Left renal cortex interstitium (tissue), 4 donors: ENCODE measurements at regions not wholly inside any gene's neighbourhood (a gene's known extent, or its start where the extent isn't known, plus 50 kb on each side); places are given as distances from the start of the nearest gene placed in this dataset.

Experiments used
- DNase-seq, 4 donors: peaks; one replicate each; pipeline ENCODE4 v3.0.0-alpha.2; 2013; ENCODE audit warnings: low read depth in 4 of 4, low spot score in 2 of 4, missing footprints in 1 of 4

DNA sequence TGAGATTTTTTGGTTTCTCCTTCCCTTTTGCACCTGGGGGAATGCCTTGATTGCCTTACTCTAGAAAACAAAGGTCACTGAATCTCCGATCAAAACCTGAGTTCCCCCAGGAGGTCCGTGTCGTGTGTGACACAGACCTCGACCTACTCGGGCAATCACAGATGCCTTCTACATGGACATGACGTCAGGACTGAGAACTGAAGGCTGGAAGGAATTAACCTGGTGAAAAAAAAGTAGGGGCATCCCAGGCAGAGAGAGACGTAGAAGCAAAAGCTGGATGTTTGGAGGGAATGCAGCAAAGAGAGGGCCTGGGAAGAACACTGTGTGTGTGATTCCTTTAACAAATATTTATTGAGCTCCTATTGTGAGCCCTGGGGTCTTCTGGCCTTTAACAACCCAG, 178.0 kb downstream of the PRDM2 start:
- no peak for DNase-seq

DNA sequence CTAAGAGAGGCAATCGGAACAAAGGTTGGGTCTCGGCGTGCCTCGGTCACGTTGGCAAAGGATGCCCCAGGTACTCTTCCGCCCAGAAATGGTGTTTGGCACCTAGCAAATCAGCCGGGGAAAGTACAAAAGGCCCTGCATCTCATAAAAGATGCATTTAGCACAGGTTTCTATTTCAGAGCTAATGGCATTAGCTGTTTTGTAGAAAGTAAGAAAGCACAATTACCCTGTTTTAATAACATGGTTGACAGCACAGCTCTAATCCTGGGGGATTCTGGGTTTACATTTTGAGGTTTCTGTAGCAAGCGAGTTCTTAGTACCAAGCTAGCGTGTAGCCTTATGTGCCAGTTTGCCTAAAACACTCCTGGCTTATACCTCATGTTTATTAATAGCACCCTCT, 178.5 kb downstream of the PRDM2 start:
- DNase-seq: no peak

DNA sequence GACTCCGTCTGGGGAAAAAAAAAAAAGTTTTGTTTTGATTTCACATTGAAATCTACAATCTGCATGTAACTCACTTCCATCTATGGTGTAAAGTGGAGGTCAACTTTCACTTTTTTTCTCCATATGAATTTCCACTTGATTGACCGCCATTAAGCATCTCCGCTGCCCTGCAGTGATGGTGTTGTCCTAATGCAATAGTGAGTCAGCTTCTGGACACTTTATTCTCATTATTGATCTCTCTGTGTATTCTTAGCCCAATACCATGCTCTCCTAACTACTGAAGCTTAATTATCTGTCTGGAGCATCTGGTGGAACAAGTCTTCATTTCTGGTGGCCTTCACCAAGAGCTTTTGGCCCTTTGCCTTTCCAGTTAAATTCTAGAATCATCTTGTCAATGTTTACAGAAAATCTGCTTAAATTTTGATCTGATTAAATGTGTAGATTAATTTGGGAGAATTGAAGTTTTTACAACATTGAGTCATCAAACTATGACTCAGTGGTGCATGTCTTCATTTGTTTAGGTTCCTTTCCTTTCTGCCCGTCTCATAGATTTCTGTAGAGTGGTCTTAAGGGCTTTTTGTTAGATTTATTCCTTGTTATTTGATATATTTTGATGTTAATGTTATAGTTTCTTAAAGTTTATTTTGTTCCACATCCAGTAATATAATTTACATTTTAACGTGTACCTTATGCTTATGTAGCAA, 181.5 kb downstream of the PRDM2 start:
- DNase-seq: no peak

DNA sequence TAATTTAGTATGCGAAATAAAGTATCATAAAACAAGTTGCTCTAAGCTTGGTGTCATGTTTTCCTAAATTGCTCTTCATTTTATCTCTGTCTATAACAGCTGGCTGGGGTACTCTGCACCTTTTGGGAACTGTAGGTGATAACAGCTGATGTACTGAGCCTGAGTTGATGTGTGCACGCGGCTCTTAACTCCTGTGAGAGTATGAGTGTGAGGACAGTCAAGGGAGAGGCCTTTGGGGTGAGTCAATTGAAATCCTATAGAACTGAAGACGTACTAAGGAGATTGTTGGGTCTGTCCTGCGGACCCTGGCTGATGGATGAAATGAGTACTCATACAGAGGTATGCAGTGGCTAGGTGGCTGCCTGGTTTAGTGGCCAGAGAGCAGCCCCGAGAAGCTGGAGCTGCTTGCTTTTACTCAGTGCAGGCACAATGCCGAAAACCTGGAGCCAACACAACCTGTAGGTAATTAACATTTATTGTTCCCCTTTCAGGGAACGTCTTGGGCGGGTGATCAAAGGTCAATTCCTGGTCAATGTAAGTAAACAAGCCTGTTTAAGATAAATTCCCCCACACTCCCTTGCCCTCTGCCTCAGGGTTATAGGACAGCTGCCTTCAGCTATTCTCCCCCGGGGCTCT, 188.5 kb downstream of the PRDM2 start:
- DNase-seq: no peak

DNA sequence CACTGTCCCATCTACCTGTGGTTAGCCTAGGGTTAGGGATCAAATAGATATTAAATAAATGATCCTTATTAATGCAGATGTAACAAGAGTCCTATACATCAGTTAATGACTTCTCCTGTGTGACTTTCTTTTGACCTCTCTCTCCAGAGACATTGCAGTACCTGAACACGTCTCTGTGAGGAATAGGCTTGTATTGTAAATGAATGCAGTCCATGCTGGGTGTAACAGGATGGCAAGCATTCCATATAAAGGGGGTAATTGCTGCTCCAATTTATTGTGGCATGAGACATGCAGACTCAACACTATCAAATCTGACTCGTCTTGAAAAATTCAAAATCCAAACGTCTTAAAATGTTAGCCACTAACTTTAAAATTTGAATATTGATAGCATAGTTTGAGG, 189.5 kb downstream of the PRDM2 start:
- no peak for DNase-seq

DNA sequence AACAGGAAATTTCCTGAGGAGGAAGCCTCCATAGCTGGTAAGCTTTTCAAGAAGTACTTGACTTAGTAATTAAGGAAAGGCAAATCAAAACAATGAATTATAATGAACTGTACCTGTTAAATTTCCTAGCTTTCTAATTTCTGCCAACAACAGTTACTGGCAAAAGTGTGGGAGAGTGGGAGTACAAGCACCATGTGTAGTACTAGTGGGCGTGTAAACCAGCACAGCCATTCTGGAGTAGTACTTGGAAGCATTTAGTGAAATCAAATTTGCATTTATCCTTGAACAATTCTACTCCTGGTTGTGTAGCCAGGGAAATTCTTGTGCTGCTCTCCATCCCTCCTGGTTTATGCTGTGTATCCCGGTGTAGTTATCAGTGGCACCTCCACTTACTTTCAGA, 190.8 kb downstream of the PRDM2 start:
- no peak for DNase-seq

DNA sequence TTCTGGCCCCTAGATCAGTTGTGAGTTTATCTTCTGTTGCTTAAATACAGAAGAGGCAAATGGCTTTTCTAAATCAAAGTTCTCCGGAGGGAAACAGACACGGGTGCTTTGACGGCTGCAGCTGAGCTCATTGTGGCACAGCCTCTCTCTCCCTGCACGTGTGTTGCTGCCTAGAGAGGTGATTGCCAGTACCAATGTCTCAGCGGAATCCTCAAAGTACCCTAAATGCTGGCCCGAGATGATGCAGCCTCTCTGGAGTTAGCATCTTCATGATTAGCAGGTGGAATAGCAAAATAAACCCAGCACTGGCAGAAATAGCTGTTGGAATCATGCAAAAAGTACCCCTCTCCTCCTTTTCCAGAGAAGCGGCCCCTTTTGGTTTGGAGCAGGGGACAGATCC, 192.2 kb downstream of the PRDM2 start:
- no peak for DNase-seq

DNA sequence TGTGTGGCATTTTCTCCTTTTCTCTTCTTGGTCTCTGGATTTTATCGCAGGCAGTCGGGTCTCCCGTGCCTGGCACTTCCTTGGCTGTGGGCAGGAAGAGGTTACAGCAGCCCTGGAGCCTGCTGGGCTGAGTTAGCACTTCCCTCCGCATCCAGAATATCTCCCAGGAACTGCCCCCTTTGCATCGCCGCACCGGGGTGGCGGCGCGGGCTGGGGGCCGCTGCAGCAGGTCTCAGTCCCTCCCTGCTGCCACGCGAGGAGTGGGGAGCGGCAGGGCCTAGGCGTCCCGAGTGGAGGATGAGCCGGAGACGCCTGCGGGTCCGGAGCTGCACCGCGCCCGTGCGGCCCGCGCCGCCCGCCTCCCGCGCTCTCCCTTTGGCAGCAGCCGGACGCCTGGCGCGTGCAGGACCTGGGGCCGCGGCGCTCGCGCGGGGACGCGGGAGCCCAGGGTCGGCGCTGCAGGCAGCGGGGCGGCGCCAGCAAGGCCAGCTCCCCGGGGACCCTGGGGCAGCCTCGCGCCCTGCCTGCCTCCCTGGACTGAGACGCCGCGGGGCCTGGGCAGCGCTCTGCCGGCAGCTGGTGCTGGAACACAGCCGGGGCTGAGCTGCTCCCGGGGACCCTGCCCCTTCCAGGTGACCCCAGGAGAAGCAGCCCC, 192.8 kb downstream of the PRDM2 start:
- no peak for DNase-seq

DNA sequence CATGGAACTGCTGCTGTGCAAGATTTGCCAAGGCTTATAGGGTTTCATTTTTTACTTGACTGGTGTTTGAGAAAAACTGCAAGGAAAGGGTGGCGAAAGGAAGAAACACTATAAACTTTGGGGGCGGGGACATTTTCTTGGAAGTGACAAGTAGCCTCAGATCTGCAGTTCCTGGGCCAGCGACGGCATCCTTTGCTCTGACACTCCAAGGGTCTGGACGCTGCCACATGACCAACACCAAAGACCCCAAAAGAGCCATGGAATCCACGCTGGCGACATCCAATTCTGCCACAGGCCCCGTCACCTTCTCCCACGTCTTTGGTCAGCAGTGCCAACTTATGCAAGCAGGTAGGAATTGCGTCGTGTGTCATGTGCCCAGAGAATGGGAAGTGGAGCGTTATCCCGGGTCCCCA, 193.4 kb downstream of the PRDM2 start:
- DNase-seq: no peak

DNA sequence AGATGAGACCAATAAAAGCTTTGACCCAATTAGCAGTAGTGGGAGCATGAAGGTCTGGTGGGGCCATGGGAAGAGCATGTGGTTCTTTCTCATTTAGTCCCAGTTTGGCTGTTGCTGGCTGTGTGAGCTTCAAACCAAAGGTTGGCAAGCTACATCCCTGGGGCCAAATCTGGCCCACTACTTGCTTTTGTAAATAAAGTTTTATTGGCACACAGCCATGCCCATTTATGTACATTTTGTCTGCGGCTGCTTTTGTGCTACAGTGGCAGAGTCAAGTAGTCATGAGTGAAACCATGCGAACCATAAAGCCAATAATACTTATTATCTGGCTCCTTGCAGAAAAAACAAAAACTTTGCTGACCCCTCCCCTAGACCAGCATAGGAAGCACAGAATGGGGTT, 196.9 kb downstream of the PRDM2 start:
- DNase-seq: no peak

DNA sequence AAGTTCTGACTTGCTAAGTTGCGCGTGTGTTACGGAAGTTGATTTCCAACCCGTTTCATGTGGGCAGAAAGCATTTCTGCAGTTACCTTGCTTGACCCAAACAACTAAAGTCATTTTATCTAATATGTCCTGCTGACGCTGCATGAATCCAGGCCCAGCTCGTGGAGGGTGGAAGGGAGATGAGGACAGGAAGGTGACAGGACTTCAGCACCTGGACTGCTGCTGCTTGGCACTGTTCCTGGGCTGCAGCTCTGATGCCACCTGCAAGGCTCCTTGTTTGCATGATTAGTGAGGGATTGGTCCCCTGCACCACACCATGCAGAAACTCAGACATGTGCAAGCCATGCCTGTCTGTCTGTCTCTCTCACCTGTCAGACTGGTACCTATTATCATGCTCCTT, 198.4 kb downstream of the PRDM2 start:
- DNase-seq: no peak

DNA sequence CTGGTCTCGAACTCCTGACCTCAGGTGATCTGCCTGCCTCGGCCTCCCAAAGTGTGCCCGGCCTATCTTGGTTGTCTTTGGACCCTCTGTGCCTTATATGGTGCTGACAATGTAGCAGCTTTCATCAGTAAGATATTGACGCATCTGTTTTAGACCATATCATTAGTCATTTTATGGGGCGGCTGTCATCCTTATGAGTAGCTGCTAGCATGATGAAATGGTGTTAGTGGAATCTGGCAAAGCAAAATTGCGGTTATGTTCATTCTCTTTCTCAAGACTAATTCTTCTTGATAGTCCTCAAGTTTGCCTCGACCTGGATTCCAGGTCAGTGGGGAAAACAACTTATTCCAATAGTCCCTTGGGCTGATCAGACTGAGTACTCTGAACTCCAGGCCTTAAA, 199.9 kb downstream of the PRDM2 start:
- no peak for DNase-seq

DNA sequence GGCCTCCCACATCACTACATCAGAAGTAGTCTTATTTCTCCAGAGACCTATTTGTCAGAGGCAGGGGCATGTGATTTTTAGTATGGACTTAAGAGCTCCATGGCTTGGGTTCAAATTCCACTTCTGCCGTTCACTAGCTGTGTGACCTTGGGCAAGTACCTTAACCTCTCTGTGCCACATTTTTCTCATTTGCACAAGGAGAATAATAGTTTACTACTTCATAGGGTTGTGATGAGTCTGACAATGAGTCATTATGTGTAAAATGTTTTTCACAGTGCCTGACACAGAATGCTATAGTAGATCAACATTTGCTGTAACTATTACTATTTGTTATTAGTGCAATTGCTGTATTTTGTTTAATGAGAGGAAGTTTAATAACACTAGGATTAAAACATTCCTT, 200.6 kb downstream of the PRDM2 start:
- no peak for DNase-seq

DNA sequence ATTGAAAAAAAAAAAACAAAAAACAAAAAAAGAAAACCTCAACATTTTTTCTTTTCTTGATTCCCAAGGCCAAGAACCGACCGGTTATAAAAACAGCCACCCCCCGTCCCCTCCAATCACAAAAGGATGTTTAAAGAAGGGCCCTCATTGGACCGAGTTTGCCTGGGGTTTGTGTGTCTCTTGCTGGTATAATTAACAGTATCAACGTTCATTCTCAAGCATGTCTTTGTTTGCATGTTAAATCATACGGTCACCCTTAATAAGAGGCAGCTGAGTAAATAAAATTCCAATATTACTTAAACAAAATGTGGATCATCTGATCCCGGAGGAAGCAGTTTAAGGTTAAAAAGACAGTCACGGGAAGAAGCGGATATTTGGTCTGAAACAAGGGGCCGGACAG, 201.1 kb downstream of the PRDM2 start:
- no peak for DNase-seq

DNA sequence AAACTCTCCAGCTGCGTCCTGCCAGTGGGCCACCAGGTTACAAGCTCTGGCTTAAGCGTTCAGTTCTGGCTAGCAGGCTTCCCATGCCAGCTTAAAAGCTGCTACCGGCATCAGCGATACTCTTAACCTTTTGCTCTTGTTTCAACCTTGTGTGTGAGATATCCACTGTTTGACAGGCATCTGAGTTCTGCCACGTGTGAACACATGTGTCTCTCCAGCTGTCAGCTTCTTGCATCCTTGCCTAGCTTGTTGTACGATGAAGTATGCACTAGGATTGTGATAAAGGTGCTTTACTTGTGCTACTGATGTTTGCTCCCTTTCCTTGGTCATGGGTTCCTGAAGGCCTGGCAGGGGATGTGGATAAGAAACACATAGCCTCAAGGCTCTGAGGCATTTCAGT, 201.6 kb downstream of the PRDM2 start:
- no peak for DNase-seq

DNA sequence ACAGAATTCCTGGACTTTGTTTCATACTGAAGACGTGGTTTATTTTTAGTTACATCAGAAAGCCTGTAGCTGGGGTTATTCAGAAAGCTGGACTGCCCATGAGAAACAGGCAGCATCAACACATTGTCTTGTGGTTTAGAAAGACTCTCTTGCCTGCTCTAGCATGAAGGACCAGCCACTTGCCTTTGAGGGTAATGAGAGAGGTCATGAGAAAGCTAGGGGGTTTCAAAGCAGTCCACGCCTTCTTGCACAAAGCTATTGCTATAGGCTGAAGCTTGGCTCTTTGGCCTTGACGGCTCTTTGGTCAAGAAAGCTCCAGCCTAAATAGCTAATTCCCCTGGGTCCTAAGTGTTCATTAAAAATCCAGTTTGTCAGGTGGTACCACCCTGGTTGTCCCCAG, 208.1 kb downstream of the PRDM2 start:
- no peak for DNase-seq

DNA sequence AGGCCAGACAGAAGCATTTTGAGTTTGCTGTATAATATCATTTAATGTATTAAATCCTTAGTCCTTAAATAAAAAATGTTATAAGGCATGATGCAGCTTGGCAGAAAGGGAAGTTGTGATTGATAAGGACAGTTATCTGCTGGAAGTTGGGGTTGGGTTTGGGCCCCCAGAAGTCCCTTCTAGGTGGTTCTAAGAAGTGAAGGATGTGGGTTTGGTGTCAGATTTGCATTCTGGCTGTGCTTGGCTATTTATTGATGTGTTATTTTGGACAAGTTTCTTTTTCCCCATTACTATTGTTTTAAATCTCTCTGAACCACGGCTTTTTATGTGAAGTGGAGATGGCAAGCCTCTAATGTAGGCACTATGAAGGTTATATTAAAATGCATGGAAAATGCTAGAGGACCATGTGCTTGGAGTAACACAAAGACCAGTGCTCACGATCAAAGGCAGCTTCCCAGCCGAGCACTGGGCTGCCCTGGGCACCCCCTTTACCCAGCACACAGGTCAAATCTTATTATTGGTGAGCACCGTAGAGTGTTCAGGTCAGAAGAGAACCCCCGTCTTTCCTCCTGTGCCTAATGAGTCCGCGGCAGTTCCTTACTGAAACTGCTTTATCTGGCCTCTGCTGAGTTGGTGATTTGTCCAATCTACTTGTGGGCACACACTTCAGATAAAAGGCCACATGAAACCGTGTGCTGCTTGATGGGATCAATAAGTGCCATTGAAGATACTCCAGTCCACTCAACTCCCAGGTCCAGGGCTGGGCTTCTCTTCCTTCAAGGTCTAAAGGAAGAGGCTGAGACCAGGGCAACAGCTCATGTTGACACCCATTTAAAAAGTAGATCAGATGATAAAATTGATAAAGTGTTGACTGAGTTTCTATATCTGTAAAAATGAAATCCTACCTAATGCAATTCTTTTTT, 212.0 kb downstream of the PRDM2 start:
- no peak for DNase-seq

DNA sequence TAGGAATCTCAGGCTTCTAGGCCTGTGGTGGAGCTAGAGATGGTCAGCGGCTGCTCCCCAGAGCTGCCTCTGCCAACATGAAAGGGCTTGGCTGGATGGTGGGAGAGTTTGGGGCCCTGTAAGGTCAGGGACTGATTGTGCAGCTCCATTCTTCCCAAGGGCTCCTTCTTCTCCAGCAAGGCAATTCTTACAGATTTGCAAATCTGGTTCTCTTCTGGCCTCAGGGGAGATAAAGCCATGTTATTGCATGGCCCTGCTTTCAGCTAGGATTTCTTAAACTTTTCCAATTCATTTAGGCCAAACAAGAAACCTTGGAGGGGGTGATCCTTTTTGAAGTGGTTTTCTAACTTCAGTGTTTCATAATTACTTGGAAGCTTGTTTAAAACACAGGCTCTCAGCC, 213.4 kb downstream of the PRDM2 start:
- no peak for DNase-seq

DNA sequence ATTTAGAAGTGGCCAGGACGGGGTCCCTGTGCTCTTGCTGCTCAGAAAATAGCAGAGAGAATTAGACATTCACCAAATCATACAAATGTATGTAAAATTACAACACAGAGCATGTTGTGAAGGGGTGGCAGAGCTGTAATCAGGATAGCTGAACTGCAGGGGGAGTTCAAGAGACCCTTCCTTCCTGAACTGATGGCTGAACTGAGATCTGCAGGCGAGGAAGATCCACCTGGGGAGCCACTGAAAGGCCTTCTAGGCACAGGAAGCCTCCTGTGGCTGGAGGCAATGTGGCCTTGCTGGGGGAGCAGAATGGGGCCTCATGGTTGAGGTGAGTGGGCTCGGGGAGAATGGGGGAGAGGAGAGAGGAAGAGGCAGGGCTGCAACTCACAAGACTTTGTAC, 216.5 kb downstream of the PRDM2 start:
- DNase-seq: no peak

DNA sequence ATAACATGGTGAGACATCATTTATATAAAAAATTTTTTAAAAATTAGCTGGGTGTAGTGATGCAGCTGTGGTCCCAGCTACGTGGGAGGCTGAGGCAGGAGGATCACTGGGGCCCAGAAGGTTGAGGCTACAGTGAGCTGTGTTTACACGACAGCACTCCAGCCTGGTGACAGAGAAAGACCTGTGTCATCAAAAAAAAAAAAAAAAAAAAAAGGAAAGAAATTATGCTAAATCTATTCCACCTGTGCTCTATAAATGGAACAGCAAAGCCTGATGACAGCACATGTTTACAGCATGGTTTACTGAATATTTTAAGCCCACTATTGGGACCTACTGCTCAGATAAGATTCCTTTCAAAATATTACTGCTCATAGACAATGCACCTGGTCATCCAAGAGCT, 217.6 kb downstream of the PRDM2 start:
- DNase-seq: no peak

DNA sequence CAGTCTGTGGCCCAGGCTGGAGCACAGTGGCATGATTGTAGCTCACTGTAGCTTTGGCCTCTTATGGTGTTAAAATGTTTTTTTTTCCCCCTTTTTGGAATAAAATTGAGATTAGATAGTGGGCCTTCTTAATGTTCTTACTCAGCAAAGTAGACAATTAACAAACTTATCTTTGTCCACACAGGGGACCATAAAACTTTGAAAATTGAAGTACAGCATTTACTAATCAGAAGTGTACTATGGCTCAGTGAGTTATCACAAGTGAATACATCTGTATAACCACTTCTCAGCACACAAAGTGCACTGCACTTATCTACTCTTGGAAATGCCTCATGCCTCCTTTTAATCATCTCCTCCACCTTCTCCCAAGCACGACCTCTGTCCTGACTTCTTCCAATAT, 218.9 kb downstream of the PRDM2 start:
- no peak for DNase-seq
